ENCODE measurements at regions not wholly inside any gene's neighbourhood (a gene's known extent, or its start where the extent isn't known, plus 50 kb on each side); places are given as distances from the start of the nearest gene placed in this dataset.
"Not testable (repeated sequence)": the region's sequence is repeated elsewhere in the genome, so short reads cannot be mapped to it uniquely, and the experiment has no call there.

GRCh38 chr13:87538366-87539052 lies 132.7 kb upstream of the SLITRK5 start:
- no peak for TF ChIP-seq CTCF (IDR thresholded peaks at IDR 0.05; ENCODE audit: low read depth, low read length)
- no peak for DNase-seq (ENCODE audit: extremely low read depth, low read depth)

- TF ChIP-seq CTCF (IDR thresholded peaks at IDR 0.05; ENCODE audit: low read depth, low read length) = no peak
Observed at GRCh38 chr13:87553142-87553541, 118.0 kb upstream of the SLITRK5 start.

GRCh38 chr13:87554045-87554444 lies 117.1 kb upstream of the SLITRK5 start:
- no peak for DNase-seq (ENCODE audit: extremely low read depth, low read depth)
- TF ChIP-seq CTCF (IDR thresholded peaks at IDR 0.05; ENCODE audit: low read depth, low read length) = no peak

More at GRCh38 chr13:87553142-87553541, 118.0 kb upstream of the SLITRK5 start:
- no peak for DNase-seq (ENCODE audit: extremely low read depth, low read depth)

- DNase-seq (ENCODE audit: extremely low read depth, low read depth) = no peak
- no peak for TF ChIP-seq CTCF (IDR thresholded peaks at IDR 0.05; ENCODE audit: low read depth, low read length)
Observed at GRCh38 chr13:87557788-87558187, 113.4 kb upstream of the SLITRK5 start.

- not testable (repeated sequence) for DNase-seq (ENCODE audit: extremely low read depth, low read depth)
Observed at GRCh38 chr13:87561580-87561979, 109.6 kb upstream of the SLITRK5 start.

DNA sequence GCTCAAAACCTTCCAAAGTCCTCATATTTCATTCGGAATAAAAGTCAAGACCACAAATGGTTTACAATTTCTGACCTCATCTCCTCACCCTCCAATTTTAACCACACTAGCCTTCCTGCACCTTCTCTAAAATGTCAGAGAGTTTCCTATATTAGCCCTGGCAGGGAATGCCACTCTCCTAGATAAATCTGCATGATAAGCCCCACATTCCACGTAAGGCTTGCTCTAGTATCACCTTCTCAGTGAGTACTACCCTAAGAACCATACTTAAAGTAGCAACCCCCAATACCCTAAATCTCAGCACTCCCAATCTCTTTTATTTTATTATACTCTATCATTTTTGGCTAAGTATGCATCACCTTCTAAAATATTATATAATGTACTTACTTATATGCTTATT lies 100.5 kb upstream of the SLITRK5 start:
- DNase-seq (ENCODE audit: extremely low read depth, low read depth) = no peak
- no peak for TF ChIP-seq CTCF (IDR thresholded peaks at IDR 0.05; ENCODE audit: low read depth, low read length)

- no peak for TF ChIP-seq CTCF (IDR thresholded peaks at IDR 0.05; ENCODE audit: low read depth, low read length)
- DNase-seq (ENCODE audit: extremely low read depth, low read depth) = no peak
Observed at GRCh38 chr13:87582399-87582798, 88.8 kb upstream of the SLITRK5 start.

DNA sequence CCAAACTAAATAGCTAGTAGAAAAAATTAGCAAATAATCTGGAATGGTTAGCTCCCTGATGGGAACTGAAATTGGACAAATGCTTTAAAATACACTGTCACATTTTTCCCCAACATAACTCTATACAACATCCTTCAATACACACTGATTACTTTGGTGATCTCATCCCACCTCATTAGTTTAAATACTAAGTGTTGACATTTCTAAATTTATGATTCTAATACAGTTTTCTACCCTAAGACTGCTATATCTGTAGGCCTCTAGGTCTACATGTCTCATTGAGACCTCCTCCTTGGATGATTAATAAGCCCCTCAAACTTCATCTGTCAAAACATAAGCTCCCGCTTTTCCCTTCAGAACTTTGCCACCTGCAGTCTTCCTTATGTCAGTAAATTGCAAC lies 80.7 kb upstream of the SLITRK5 start:
- no peak for TF ChIP-seq CTCF (IDR thresholded peaks at IDR 0.05; ENCODE audit: low read depth, low read length)
- no peak for DNase-seq (ENCODE audit: extremely low read depth, low read depth)

DNA sequence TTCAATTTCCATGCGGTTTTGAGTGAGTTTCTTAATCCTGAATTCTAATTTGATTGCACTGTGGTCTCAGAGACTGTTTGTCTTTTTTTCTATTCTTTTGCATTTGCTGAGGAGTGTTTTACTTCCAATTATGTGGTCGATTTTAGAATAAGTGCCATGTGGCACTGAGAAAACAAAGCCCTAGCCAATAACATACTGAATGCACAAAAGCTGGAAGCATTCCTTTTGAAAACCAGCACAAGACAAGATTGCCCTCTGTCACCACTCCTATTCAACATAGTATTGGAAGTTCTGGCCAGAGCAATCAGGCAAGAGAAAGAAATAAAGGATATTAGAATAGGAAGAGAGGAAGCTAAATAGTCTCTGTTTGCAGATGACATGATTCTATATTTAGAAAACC lies 66.7 kb upstream of the SLITRK5 start:
- not testable (repeated sequence) for DNase-seq (ENCODE audit: extremely low read depth, low read depth)

Data from AG09319 (cell line).